Body of pancreas (tissue), 4 donors: ENCODE measurements at regions not wholly inside any gene's neighbourhood (a gene's known extent, or its start where the extent isn't known, plus 50 kb on each side); places are given as distances from the start of the nearest gene placed in this dataset.
A peak's percentile ranks its signal among the peaks of the same experiment; 100 is the strongest.

Experiments
- ATAC-seq: fragments of 150-250 bp; one replicate; pipeline ENCODE4 v1.9.1; 2016
- DNase-seq, 4 donors: peaks; one replicate each; pipeline ENCODE4 v3.0.0-alpha.2; 2019
- H3K27ac ChIP-seq, 4 donors: fragments of 200-600 bp; sonication (generic); 1 replicate in 3 of 4; 2 replicates in 1 of 4; pipeline versions ENCODE4 v1.5.1 to v1.6.1; 2016 to 2019; ENCODE audit warnings: mild to moderate bottlenecking in 1 of 4, mixed read lengths in 1 of 4, moderate library complexity in 1 of 4
- H3K27me3 ChIP-seq, 2 donors: fragments of 200-600 bp; sonication (generic); one replicate each; pipeline ENCODE4 v1.6.0; 2016; ENCODE audit warnings: mild to moderate bottlenecking in 1 of 2
- H3K36me3 ChIP-seq, 2 donors: fragments of 200-600 bp; sonication (generic); replicated peaks in 1 of 2; 2 replicates each; pipeline ENCODE4 v1.5.1; 2016; ENCODE audit warnings: low read depth in 2 of 2; ENCODE audit not compliant: insufficient read depth in 1 of 2
- H3K4me1 ChIP-seq: fragments of 200-600 bp; sonication (generic); one replicate; pipeline ENCODE4 v1.6.0; 2016
- H3K4me3 ChIP-seq, 2 donors: fragments of 200-600 bp; sonication (generic); 1 replicate in 1 of 2; 2 replicates in 1 of 2; pipeline ENCODE4 v1.5.1; 2016 to 2019
- H3K9me3 ChIP-seq, 3 donors: fragments of 200-600 bp; sonication (generic); 1 replicate in 2 of 3; 2 replicates in 1 of 3; pipeline ENCODE4 v1.5.1; 2016
- CTCF ChIP-seq, 7 experiments: fragments of 450-650 bp in 4 of 7; fragments of 200-600 bp in 3 of 7; sonication (generic) in 3 of 7; IDR thresholded peaks; one replicate each; pipeline ENCODE4 v1.5.1; 2016 to 2019; ENCODE audit warnings: antibody characterized with exemption in 7 of 7
- POLR2A ChIP-seq, 3 donors: fragments of 450-650 bp; IDR thresholded peaks; one replicate each; pipeline ENCODE4 v1.6.1; 2016; ENCODE audit warnings: antibody characterized with exemption in 3 of 3, mild to moderate bottlenecking in 2 of 3
- WGBS, 2 donors: methylation state at CpG; one replicate each; pipeline ENCODE4 v1.1.5; 2017; 5-methylcytosine and 5-hydroxymethylcytosine counted together
- intact Hi-C: fragments of 100-400 bp; cut with DNase I; formaldehyde crosslinking; loops from one replicate; pipeline ENCODE4 v1.15.1; 2023

DNA sequence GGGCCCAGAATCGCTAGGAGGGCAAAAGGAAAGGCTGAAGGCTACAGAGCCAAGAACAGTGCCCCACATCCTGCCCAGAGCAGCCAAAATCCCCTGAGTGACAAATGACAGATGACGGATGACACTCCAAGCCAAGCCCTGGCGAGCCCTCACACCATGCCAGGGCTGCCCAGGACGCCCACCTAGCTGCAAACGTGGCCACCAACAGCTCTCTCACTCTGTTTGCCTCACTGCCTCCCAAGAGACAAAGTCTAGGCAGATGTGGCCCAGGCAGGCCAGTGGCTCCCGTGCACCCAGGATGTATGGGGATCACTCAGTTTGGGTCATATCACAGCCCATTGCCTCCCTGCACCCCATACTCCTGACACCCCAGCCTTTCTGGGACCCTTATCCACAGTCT lies 270.1 kb upstream of the NSMCE3 start:
- intact Hi-C loops = no loop called here
- TF ChIP-seq CTCF (IDR thresholded peaks at IDR 0.05) (no peak), POLR2A (IDR thresholded peaks at IDR 0.05) (no peak)
- H3K9me3 ChIP-seq = no peaks in the 10 kb centered on the region
- ATAC-seq (no peak), DNase-seq (no peak)
- H3K4me1 ChIP-seq = peaks cover 6% of the 10 kb centered on the region
- no peaks in the 10 kb centered on the region for H3K36me3 ChIP-seq
- H3K27ac ChIP-seq = peak overlapping the region in 1 of 4 donors; percentile 5
- no peak overlapping the region for H3K4me3 ChIP-seq
- WGBS, 2 donors = 77 to 89% methylated on average over 5 to 6 of the region's 6 CpGs
- no peaks in the 10 kb centered on the region for H3K27me3 ChIP-seq

GRCh38 chr15:29538044-29538443 lies 268.4 kb upstream of the NSMCE3 start:
- Histone ChIP-seq H3K4me1 (peaks cover 15% of the 10 kb centered on the region), H3K36me3 (no peaks in the 10 kb centered on the region), H3K27ac (peak overlapping the region in 2 of 4 donors; percentile 59 to 63), H3K4me3 (no peak overlapping the region), H3K9me3 (no peaks in the 10 kb centered on the region), H3K27me3 (no peaks in the 10 kb centered on the region)
- TF ChIP-seq CTCF (IDR thresholded peaks at IDR 0.05) (no peak), POLR2A (IDR thresholded peaks at IDR 0.05) (no peak)
- ATAC-seq (peak; percentile 25), DNase-seq (peak in 3 of 4 donors; percentile 31 to 61 (median 56))
- WGBS, 2 donors = 53 to 60% methylated on average over 5 of the region's 5 CpGs
- intact Hi-C loops = no loop called here

- Histone ChIP-seq H3K36me3 (no peaks in the 10 kb centered on the region), H3K27me3 (no peaks in the 10 kb centered on the region), H3K4me3 (no peak overlapping the region), H3K4me1 (peaks cover 19% of the 10 kb centered on the region), H3K27ac (peak overlapping the region in 3 of 4 donors; percentile 28 to 59 (median 40)), H3K9me3 (no peaks in the 10 kb centered on the region)
- TF ChIP-seq POLR2A (IDR thresholded peaks at IDR 0.05) = no peak
- no peak for TF ChIP-seq CTCF (IDR thresholded peaks at IDR 0.05)
- 63 to 66% methylated on average over 3 of the region's 3 CpGs for WGBS, 2 donors
- no peak for ATAC-seq
- intact Hi-C loops = no loop called here
- DNase-seq = no peak
Measured at GRCh38 chr15:29535952-29536351, 266.3 kb upstream of the NSMCE3 start.

DNA sequence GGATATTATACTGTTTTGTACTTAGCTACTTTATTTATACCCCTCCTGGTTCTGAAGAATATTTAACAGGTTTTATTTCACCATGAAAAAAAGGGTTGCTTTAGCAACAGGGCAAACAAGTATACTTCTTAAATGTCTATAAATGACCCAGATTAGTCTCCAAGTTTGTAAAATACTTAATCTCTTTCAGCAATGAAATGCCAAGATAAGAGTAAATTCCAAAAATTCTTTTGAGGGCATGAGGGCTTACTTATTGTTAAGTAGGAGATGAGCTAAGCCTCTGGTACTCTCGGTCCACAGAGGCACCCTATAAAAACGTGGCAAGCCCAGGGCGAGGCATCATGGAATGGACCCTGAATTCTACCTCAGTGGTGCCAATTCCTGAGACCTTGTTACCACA lies 264.8 kb upstream of the NSMCE3 start:
- intact Hi-C loops = no loop called here
- peak; percentile 84 for ATAC-seq

More for the DNA sequence above, 264.8 kb upstream of the NSMCE3 start:
- Histone ChIP-seq H3K27ac (peak overlapping the region in 3 of 4 donors; percentile 28 to 74 (median 72)), H3K9me3 (no peaks in the 10 kb centered on the region), H3K4me3 (no peak overlapping the region), H3K36me3 (no peaks in the 10 kb centered on the region), H3K27me3 (no peaks in the 10 kb centered on the region), H3K4me1 (peaks cover 19% of the 10 kb centered on the region)
- WGBS, 2 donors = 26 to 63% methylated on average over 3 of the region's 3 CpGs
- peak in 2 of 4 donors; percentile 17 to 25 for DNase-seq
- TF ChIP-seq POLR2A (IDR thresholded peaks at IDR 0.05) = no peak
- TF ChIP-seq CTCF (IDR thresholded peaks at IDR 0.05) = no peak
